Activated CD4-positive, alpha-beta T cell treated with anti-CD3 and anti-CD28 coated beads, Interleukin-10, Interleukin-2, amounts not matched to agents 100 ng/mL and 50 ng/mL, durations not matched to agents 16 hours and 8 hours (primary cell): ENCODE measurements at regions not wholly inside any gene's neighbourhood (a gene's known extent, or its start where the extent isn't known, plus 50 kb on each side); places are given as distances from the start of the nearest gene placed in this dataset.

Experiments used
- DNase-seq: peaks from one replicate; pipeline ENCODE4 v3.0.0-alpha.2; 2020

DNA sequence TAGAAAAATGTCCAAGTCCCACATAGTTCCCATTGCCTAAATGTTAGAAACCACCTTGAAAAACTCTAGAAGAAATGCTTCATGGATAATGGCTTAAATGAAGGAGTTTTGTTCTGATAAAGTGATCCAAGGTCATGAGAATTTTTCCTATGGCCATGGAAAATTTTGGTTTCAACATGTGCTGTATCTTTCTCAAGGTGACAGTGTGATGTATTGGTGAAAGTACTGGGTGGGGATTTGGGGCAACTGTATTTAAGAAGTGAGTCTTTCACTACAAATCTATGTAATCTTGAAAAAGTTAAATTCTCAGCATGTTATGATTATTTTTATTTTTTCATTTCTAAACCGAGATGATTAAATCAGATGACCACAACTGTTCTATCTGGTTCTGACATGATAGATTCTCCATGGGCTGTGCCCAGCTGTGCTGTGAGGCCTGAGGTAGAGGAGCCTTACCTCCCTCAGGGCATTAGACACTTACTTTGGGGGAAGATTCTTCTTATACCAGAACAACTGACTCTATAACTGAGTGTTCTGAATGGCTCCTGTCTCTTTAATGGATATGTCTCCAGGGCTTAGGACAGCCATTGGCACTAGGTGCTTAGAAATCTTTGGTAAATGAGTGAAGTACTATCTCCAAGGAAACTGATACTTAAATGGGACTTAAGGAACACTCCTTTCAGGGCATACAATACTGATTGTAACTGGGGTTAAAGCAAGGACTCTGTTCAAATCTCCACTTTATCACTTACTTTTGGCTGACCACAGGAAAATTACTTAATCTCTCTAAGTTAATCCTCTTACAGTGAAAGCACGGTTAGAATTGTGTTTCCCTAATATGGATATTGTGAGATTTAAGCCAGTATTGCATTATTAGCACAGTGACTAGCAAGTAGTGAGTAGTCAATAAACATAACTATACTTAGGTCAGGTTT lies 397.4 kb upstream of the MEF2C start:
- no peak for DNase-seq

DNA sequence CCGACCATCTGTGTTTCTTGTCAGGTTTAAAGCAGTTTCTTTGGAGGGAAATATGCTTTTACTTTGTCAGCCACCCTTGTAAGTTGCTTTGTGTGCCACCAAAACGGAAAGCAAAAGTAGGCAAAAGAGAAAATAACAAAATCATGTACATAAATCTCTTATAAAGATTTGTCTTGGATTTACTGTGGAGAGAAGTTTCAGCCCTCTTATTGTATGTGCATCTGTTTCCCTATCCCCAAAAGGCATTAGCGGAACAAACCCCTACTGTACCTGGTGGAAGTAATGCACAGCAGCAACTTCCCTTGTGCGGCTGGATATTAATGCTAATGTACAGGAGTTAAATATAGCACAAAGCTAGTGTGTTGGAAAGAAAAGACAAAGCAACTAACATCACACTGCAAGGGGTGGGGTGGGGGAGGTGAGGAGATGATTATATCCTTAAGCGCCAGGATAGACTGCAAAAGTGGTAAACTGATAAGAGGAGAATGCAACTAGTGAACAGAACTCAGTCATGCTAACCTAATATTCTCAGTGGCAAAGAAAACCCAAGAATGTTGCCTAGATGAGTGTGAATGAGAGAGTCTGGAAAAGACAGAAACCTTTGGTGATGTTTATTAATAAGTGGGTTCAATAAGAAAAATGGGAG lies 396.5 kb upstream of the MEF2C start:
- DNase-seq: no peak

DNA sequence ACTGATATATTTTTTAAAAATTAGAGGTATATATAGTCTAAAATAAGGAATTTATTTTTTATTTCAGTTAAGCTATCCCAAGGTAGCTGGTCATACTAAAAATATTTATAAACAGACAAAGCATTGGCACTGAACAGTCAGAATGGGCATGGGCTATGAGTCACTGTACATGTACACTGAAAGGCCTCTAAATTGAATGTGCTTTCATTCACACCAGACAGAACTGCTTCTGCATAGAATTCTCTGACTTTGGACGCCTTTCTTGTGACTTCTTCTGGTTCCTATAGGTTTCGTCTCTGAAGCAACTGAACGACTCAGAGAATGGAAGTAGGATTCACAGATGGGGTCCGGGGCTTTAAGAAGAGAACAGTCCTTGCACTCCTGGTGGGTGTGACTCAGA lies 394.8 kb upstream of the MEF2C start:
- DNase-seq: no peak

DNA sequence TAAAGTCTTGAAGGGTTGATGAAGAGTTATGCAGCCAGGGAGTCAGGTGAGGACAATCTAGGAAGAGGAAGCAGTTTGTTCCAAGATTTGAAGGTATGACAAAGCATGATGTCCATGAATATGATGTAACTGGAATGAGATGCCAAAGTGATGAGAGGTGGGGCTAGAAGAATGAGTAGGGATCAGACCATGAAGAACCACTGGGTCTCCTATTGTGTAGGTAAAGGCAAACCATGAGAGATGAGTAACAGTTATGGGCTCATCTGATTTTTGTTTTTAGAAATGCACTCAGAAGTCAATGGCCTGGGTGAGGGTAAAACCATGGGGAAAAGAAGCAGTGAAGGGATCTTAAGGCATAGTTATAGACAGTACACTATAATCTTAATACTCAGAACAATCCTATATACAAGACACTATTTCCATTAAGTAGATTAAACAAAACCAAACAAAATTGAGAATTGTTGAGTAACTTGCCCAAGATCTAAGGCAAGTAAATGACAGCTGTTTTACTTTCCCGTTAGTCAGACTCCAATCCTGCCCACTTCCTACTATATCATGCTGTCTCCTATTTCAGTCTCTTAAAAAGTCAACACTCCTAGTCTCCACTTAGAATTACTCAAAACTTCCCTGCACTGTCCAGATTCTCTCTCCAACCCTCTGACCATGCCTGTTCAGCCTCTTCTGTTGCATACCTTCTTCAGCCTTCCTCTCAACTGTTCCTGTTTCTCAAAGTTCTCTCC lies 393.8 kb upstream of the MEF2C start:
- no peak for DNase-seq

DNA sequence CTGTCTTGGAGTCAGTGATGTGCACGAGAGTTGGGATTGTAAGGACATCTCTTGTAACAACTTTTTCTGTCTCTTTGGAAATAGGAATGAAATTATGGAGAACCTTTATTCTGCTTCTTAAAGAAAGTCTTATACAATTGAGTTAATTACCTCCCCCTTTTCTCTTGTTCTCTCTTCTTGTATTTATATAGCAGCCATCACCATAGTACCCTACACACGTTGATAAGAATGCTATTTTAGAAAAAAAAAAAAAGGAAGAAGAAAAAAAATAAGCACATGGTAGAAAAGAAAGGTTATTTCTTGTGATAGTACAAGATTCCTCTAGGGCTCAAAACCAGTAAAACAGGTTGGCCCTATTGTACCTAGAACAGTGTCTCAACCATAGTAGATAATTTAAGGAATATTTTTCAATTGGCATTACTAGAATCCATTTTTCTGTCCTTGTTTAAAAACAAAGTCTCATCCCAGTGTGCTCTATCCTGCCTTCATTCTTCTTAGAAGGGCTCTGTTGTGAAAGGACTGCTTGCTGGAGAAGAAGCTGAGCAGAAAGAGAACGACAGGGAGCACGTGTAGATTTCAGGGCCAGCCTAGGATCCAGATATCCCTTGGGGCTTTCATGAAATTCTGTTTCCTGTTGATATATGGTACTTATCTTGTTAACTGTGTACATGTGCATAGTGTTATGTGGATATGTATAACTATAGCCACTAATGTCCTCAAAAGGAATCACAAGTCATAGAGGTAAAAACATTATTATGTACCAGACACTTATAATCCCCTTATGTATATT lies 392.3 kb upstream of the MEF2C start:
- DNase-seq: no peak

DNA sequence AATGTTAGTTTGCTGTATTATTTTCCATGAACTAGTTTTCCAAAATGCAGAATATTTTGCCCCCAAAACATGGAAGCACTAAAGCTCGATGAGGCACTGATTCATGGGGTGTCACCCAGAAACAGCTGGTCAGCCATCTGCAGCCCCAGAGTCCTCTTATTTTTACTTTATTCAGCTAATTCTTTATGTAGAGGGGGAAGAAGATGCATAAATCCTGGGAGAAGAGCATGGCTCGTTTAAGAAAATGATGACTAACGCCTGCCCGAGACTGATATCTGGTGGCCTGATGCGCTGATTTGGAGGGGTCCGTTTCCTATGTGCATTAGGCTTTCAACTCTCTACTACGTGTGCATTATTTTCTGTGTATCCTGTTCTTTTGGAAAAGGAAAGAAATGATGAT lies 390.3 kb upstream of the MEF2C start:
- DNase-seq: no peak

DNA sequence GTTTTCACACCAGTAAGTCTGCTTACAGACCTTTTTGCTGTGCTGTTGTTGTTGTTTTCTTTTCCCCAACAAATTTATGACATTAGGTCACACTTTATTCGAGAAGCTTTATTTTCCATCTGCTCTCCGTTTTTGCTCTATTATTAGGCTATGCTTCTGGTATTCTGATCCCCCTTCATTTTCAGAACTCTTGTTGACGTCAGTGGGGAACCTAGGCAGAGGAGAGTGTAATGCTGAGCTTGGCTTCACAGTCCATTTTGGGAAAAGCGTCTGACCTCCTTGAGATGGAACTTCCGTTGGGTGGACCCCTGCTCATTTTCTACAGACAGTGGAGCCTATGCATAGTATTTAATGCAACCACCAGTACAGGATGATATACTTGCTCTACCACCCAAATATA lies 387.9 kb upstream of the MEF2C start:
- DNase-seq: no peak

DNA sequence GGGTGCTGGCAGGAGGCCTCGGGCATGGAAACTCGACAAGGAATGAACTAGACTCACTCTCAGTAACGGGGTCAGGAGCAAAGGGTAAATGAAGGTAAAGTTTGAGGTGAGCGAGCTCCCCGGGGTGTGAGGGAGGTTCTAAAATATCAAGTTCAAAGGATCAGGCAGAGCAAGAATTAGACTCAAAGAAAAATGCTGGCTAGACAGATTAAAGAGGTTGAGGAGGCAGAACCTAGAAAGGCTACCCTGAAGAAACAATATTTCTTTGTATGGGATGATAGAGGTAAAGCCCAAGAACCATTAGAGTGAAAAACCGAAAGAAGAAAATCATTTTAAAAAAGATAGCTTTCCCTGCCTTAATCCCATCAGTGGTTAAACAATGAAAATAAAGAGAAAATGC lies 386.7 kb upstream of the MEF2C start:
- DNase-seq: no peak

DNA sequence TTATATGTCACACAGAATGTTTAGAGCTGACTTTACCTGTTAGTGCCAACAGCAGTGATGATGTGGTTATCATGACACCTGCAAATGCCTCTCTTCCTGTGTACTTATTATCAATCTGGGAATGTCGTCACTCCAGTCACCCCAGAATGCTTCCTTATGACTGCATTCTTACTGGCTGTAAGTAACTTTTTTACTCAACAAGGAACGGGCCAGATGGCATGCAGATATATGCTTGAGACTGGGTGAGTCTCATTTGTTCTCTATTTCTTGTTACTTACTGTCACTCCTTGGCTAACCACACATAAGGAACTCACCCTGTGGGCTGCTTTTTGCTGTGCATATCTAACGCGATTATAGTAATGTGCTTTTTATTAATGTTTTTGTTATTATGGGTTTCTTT lies 385.5 kb upstream of the MEF2C start:
- DNase-seq: no peak

DNA sequence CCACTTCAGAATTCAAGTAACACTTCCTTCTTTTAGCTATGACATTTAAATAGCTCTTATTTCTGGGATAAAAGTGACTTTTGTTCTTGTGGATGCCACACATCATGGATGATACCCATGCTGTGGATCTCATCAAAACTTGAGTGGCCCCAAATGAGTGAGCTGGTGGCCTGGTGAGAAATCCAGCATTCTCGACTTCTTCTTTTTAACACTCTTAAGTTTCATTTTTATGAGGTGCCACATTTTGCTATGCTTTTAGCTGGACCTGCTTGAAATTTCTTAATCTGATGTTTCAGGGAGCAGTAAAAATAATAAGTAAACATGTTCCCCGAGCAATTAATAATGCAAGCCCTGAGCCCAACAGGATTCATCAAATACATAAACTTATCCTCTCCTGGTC lies 384.8 kb upstream of the MEF2C start:
- no peak for DNase-seq

DNA sequence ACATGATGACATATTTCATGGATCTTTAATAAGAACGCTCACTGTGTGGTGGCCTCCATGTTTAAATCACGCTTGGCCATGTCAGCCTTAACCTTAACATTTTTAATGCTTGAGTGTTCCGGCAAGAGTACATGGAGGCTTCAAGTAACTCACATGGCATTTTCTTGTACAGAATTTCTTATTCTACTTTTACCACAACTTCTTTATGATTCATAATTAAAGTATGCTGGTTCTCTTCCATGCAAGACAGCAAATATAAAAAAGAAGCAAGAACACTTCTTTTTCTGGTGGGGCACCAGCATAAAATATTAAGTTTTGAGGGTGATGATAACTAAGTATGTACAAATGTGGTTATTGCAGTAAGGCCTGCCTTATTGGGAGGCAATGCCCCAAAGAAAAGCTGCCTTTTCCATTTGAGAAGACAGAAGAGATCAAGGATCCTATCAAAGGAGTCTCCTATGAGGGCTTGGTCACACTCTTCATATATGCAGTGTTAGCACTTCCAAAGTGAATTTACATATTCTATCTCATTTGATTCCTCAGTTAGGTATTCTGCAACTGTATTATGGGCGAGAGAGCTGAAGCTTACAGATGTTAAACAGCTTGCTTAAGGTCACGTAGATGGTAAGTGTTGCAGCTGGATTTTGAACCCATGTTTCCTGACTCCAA lies 382.7 kb upstream of the MEF2C start:
- no peak for DNase-seq

DNA sequence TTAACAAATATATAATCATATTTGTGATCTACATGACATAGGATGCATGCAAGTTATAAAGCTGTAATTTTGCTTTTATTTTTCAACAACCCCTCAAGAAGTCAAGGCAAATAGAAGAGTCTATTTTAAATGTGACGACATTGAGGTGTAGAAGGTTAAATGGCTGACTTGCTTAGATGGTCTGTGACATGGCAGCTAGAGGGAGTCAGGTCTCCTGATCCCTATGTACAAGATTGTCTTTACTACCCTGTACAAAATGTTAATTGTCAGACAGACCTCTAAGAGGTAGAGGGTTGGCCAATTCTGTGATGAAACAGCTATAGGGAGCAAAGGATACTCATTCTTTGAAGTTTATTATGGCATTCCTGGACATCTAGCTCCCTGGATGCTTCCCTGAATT lies 380.9 kb upstream of the MEF2C start:
- no peak for DNase-seq

DNA sequence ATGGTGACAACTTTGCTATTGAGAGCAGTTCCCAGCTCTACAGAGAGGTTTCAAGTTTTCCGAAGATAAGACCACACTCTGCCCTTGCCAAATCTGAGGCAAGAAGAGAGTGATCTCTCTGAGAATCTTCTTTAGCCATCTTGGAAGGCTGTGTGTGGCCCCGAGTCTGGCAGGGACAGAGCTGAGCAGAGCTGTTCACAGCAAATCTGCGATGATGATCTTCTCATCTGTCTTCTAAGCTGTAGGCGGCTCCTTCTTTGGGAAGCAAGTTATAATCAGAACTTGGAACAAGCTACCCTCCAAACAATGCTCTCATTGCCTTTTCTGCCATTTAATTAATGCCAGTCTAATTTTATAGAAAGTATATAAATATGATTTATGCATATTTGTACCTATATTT lies 379.0 kb upstream of the MEF2C start:
- DNase-seq: no peak

DNA sequence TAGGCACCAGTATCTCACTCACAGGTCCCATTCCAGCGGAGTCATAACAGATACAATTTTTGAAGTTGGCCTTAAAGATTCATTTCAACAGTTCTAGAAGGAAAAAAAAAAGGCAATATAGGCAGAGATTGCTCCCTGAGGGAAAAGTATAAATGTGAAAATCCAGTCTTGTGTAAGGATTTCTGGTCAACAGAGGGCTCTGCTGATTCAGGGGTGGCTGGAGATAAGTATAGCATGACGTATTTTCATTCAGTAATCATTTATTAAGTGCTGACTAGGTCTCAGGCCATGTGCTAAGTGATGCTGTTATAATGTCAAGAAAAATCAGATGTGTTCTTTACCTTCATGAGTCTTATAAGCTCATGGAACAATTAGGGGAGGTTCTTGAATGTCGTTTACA lies 377.3 kb upstream of the MEF2C start:
- no peak for DNase-seq

DNA sequence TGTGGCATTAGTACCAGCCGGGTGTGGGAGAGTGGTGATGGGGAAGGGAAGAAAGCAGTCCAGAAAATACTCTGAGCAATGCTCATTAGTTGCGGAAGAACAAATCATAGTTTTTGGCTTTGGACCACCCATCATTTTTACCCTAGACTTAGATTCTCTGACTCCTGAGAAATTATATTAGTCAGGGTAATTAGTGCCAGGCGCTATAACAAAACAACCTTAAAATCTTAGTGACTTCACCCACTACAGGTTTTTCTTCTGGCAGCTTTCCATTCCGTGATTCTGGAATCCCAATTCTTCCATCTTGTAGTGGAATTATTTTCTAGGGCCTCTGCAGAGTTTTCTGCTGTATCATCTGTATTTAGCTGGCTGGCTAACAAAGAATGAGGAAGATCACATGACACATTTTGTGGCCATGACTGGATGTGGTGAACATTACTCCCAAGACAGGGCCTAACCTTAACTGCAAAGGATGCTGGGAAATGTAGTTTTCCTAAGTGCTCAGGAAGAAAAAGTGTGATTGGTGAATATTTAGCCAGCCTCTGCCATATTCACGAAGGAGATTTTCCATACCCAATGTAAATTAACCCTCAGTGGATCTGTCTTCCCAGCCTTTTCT lies 373.0 kb upstream of the MEF2C start:
- peak; percentile 18 for DNase-seq

DNA sequence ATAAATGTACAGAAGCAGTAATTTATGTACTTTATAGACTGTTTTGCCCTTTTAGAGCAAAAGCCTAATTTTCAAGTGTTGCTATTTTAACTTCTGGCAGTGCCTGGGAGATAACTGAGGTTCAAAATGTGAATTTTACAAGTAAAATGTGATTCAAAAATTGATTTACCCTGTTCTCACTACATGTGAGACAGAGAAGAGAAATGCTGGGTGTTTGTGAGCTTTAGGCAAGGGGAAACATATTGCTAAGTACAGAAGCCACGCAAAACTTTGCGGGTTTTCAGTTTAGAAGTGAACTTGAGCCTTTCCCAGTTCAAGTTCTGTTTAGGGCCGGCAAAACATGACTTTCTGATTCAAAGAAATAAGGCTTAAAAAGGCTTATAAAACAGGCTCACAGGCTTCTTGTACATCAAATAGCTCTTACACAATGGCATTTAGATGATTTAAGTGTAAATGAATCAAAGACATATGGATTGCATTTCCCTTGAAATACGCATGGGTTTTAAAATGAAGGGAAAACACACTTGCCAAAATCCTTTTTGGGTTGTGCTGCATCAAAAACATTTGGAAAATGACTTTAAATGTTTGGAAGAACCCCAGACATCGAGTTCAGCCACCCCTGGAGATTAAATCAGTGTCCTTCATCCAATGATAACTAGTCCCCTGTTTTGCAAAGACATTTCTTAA lies 370.8 kb upstream of the MEF2C start:
- DNase-seq: no peak

DNA sequence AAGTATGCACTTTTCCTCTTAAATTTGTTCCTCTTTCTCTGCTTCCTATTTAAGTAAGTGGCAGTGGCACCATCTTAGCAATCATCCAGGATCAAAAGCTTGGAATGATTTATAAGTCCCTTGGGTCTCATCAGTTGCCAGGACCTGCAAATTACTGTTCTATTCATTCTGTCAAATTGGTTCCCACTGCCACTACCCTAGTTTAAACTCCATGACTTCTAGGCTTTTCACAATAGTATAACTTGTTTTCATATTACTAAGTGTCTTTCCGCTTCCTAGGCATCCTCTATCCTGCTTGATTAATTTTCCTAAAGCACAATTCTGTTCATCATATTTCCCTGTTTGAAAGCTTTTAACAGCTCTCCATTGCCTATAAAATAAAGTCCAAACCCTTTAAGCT lies 363.9 kb upstream of the MEF2C start:
- no peak for DNase-seq

DNA sequence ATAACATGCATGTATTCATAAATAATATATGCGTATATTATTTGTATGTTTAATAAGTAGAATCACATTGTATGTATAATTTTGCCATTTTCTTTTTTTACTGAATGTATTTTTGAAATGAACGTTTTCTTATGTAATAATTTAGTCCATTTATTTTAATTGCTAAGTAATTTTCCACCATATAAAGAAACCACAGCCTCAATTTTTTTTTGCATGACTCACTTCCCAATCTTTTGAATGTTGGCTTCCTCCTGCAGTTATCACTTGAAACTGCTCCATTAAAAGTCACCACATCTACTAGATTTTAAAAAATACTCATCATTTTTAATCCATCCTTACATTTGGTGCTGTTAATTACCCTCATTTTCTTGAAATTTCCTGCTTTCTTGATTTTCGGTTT lies 363.3 kb upstream of the MEF2C start:
- DNase-seq: no peak

DNA sequence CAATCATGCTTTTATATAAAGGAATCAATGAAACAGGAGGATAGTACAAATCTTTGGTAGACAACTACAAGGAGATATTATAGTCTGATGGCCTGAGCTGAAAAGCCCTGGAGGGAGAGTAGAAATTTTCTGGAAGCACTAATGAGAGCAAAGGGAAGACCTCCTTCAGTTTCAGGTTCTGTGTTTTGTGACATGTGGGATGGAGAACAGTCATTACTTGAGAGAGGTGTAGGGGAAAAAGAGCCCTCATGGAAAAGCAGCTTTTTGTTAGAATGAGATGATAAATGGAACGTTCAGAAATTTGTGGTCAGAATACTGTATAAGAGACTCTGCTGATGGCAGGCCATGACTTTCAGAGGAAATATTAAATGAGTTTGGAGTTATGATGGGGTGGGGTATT lies 360.6 kb upstream of the MEF2C start:
- no peak for DNase-seq

DNA sequence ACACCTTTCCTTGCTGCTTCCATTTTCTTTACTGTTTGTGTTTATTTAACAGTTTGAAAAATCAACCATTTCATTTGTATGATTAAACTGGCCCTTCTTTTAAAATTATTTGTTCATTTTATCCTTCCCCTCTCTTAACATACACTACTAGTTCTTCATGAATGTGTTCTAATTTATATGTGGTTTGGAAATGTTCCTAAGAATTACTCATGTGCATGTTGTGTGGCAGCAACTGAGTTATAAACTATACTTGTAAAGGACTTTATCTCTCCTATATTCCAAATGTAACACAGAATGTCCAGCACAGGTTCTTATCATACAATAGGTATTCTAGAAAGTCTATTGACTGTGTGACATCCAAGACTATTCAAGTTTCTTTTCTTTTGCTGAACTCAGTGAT lies 358.2 kb upstream of the MEF2C start:
- DNase-seq: no peak

DNA sequence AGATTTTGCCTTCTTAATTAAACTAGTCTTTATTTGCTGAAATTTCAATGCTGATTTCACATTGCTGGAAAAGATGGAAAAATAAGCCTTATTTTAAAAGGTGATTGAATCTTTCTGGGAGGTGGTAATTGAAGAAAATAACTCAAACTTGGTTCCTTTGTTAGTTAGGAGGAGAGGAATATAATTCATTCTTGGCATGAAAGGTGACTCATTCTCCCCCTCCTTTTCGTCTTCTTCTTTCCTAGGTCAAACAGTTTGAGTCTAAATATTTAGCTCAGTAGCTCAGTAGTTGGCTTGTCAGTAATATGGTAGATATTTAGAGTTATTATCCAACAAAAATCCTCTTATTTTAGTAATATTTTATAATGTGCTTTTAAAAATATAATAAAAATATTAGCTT lies 353.9 kb upstream of the MEF2C start:
- DNase-seq: no peak
